HepG2 (cell line): ENCODE measurements at regions not wholly inside any gene's neighbourhood (a gene's known extent, or its start where the extent isn't known, plus 50 kb on each side); places are given as distances from the start of the nearest gene placed in this dataset.

Experiments used
- ATAC-seq: fragments of 200-7000 bp; cut with Tn5 transposase; 3 replicates; pipeline ENCODE4 v1.9.1; 2020; ENCODE audit warnings: mild to moderate bottlenecking, moderate library complexity
- BruUV-seq: library from RNA; stranded (reverse); fragments of 400-500 nt; replicated peaks from 2 replicates; lab custom pipeline; 2021; lab: Mats Ljungman, UMichigan
- CTCF ChIA-PET: fragments of 300-600 bp; formaldehyde crosslinking; extraction: SDS; loops from one replicate; lab custom pipeline; 2021; ENCODE audit warnings: low total read pairs, inconsistent platforms, low intra/inter-chr PET ratio; lab: Yijun Ruan, JAX
- POLR2A ChIA-PET: fragments of 350-600 bp; sonication (Branson Sonifier 250); formaldehyde crosslinking; loops from one replicate; lab custom pipeline; 2020; ENCODE audit warnings: antibody characterized with exemption, inconsistent platforms; lab: Yijun Ruan, JAX
- DNase-seq: peaks from one replicate; pipeline ENCODE4 v3.0.0-alpha.2; 2015; ENCODE audit warnings: low spot score
- FAIRE-seq: peaks from 3 replicates; lab custom pipeline; 2011; peaks lifted over from hg19 to GRCh38; lab: Jason Lieb, UNC
- H2AFZ ChIP-seq: one replicate; pipeline ENCODE4 v1.6.1; 2011; ENCODE audit warnings: low read length, inconsistent platforms
- H3K27ac ChIP-seq: fragments of 300-600 bp; 3 replicates; pipeline ENCODE4 v1.8.0; 2011; ENCODE audit warnings: mixed run types, mild to moderate bottlenecking, mixed read lengths, low read length, inconsistent platforms; ENCODE audit not compliant: insufficient read depth; ENCODE audit errors: extremely low read length
- H3K27me3 ChIP-seq, 2 experiments: fragments of 200-600 bp in 1 of 2; 2 replicates in 1 of 2; 3 replicates in 1 of 2; pipeline versions ENCODE4 v1.6.0 to v1.8.0; 2011; ENCODE audit warnings: low read length in 2 of 2, mild to moderate bottlenecking in 2 of 2, moderate library complexity in 2 of 2, inconsistent platforms in 1 of 2; ENCODE audit not compliant: insufficient read depth in 2 of 2, control insufficient read depth in 1 of 2
- H3K36me3 ChIP-seq, 2 experiments: fragments of 200-600 bp in 1 of 2; replicated peaks in 1 of 2; 2 replicates in 1 of 2; 3 replicates in 1 of 2; pipeline versions ENCODE4 v1.5.1 to v1.8.0; 2011; ENCODE audit warnings: low read length in 2 of 2, inconsistent platforms in 1 of 2; ENCODE audit not compliant: insufficient read depth in 2 of 2, control insufficient read depth in 1 of 2
- H3K4me1 ChIP-seq: 2 replicates; pipeline ENCODE4 v1.5.1; 2012; ENCODE audit warnings: low read length, inconsistent platforms; ENCODE audit not compliant: insufficient read depth
- H3K4me2 ChIP-seq: 2 replicates; pipeline ENCODE4 v1.6.0; 2011; ENCODE audit warnings: low read depth, low read length, inconsistent platforms
- H3K4me3 ChIP-seq, 3 experiments: fragments of 200-600 bp in 1 of 3; sonication (generic), shearing (Covaris generic) in 1 of 3; replicated peaks in 1 of 3; 2 replicates each; pipeline ENCODE4 v1.5.1; 2011 to 2016; ENCODE audit warnings: low read length in 3 of 3, inconsistent platforms in 2 of 3, low read depth in 2 of 3, mild to moderate bottlenecking in 2 of 3, control low read depth in 1 of 3, mixed read lengths in 1 of 3; ENCODE audit not compliant: insufficient read depth in 1 of 3
- H3K79me2 ChIP-seq: one replicate; pipeline ENCODE4 v1.6.1; 2011; ENCODE audit warnings: low read length, inconsistent platforms; ENCODE audit not compliant: insufficient read depth
- H3K9ac ChIP-seq: 2 replicates; pipeline ENCODE4 v1.6.0; 2011; ENCODE audit warnings: mild to moderate bottlenecking, low read depth, low read length, inconsistent platforms; ENCODE audit not compliant: insufficient read depth
- H3K9me3 ChIP-seq: 2 replicates; pipeline ENCODE4 v1.5.1; 2012; ENCODE audit warnings: mild to moderate bottlenecking, low read length
- H4K20me1 ChIP-seq: 2 replicates; pipeline ENCODE4 v1.6.0; 2011; ENCODE audit warnings: inconsistent platforms, mild to moderate bottlenecking, low read length, moderate library complexity; ENCODE audit not compliant: insufficient read depth
- DPF2 ChIP-seq: sonication (generic); formaldehyde crosslinking; IDR thresholded peaks from 2 replicates; pipeline ENCODE4 v1.4.0; 2020; ENCODE audit warnings: mild to moderate bottlenecking, low read depth, missing genetic modification reagents, borderline replicate concordance
- HNF4A ChIP-seq: sonication (generic); formaldehyde crosslinking; IDR thresholded peaks from 2 replicates; pipeline ENCODE4 v1.4.0; 2020; ENCODE audit warnings: missing genetic modification reagents
- HOXA5 ChIP-seq: sonication (generic); formaldehyde crosslinking; IDR thresholded peaks from 2 replicates; pipeline ENCODE4 v1.4.0; 2020; ENCODE audit warnings: missing genetic modification reagents
- KDM2A ChIP-seq: sonication (generic); formaldehyde crosslinking; IDR thresholded peaks from 2 replicates; pipeline ENCODE4 v1.4.0; 2020; ENCODE audit warnings: low read depth, missing genetic modification reagents, borderline replicate concordance
- MXI1 ChIP-seq: IDR thresholded peaks from 3 replicates; pipeline ENCODE4 v1.6.1; 2012; ENCODE audit warnings: low read depth, low read length, inconsistent platforms, borderline replicate concordance
- RCOR2 ChIP-seq: IDR thresholded peaks from 2 replicates; pipeline ENCODE4 v1.6.1; 2016; ENCODE audit warnings: missing biosample characterization, missing genetic modification reagents
- SIN3A ChIP-seq: IDR thresholded peaks from 2 replicates; pipeline ENCODE4 v1.6.1; 2011; ENCODE audit warnings: low read depth, mild to moderate bottlenecking, control low read depth, low read length, borderline replicate concordance
- SMAD9 ChIP-seq: sonication (generic); formaldehyde crosslinking; IDR thresholded peaks from 2 replicates; pipeline ENCODE4 v1.5.1; 2020; ENCODE audit warnings: mild to moderate bottlenecking, missing genetic modification reagents
- TCF12 ChIP-seq, 2 experiments: fragments of 450-650 bp in 1 of 2; sonication (generic) in 1 of 2; formaldehyde crosslinking in 1 of 2; IDR thresholded peaks; 2 replicates each; pipeline versions ENCODE4 v1.6.1 to v1.8.0; 2017 to 2022; ENCODE audit warnings: antibody characterized with exemption in 1 of 2, mild to moderate bottlenecking in 1 of 2, missing genetic modification reagents in 1 of 2, moderate library complexity in 1 of 2
- TGIF2 ChIP-seq: IDR thresholded peaks from 2 replicates; pipeline ENCODE4 v1.6.1; 2016; ENCODE audit warnings: control low read depth, missing compliant biosample characterization
- ZBTB3 ChIP-seq: sonication (generic); formaldehyde crosslinking; IDR thresholded peaks from 2 replicates; pipeline ENCODE4 v1.4.0; 2020; ENCODE audit warnings: low read depth, mild to moderate bottlenecking, moderate library complexity, missing genetic modification reagents, borderline replicate concordance
- ZNF20 ChIP-seq: sonication (generic); formaldehyde crosslinking; IDR thresholded peaks from 2 replicates; pipeline ENCODE4 v1.4.0; 2020; ENCODE audit warnings: mild to moderate bottlenecking, moderate library complexity, missing genetic modification reagents
- ZNF224 ChIP-seq: sonication (generic); formaldehyde crosslinking; IDR thresholded peaks from 2 replicates; pipeline ENCODE4 v1.5.0; 2020; ENCODE audit warnings: mild to moderate bottlenecking, missing genetic modification reagents
- ZNF326 ChIP-seq: sonication (generic); formaldehyde crosslinking; IDR thresholded peaks from 2 replicates; pipeline ENCODE4 v1.4.0; 2020; ENCODE audit warnings: missing genetic modification reagents, borderline replicate concordance
- ZNF367 ChIP-seq: sonication (generic); formaldehyde crosslinking; IDR thresholded peaks from 2 replicates; pipeline ENCODE4 v1.4.0; 2020; ENCODE audit warnings: missing genetic modification reagents, borderline replicate concordance
- ZNF431 ChIP-seq: sonication (generic); formaldehyde crosslinking; IDR thresholded peaks from 2 replicates; pipeline ENCODE4 v1.9.0; 2022; ENCODE audit warnings: missing genetic modification reagents, low read depth, mild to moderate bottlenecking, borderline replicate concordance
- ZNF652 ChIP-seq: IDR thresholded peaks from 2 replicates; pipeline ENCODE4 v1.6.1; 2016; ENCODE audit warnings: low read depth, borderline replicate concordance
- ZSCAN21 ChIP-seq: sonication (generic); formaldehyde crosslinking; IDR thresholded peaks from 2 replicates; pipeline ENCODE4 v1.8.0; 2022; ENCODE audit warnings: mild to moderate bottlenecking, missing genetic modification reagents, moderate library complexity, borderline replicate concordance
- WGBS: methylation state at CpG from one replicate; pipeline ENCODE4 v1.1.6; 2017; ENCODE audit warnings: low lambda C conversion rate; 5-methylcytosine and 5-hydroxymethylcytosine counted together
- in situ Hi-C: cut with HindIII; loops from 2 replicates; pipeline ENCODE4 v1.10.0; 2017; ENCODE audit warnings: low pct_unique_long_range_greater_than_20kb; ENCODE audit not compliant: extremely low pct_ligation_motif_present
- intact Hi-C: fragments of 100-400 bp; cut with micrococcal nuclease; formaldehyde crosslinking; loops from one replicate; pipeline ENCODE4 v1.10.0; 2022; ENCODE audit not compliant: unreplicated experiment
- TF ChIP-seq, protein P1 (sequence below): sonication (generic); formaldehyde crosslinking; IDR thresholded peaks from 2 replicates; pipeline ENCODE4 v1.8.0; 2022; ENCODE audit warnings: mild to moderate bottlenecking, missing genetic modification reagents; ENCODE audit not compliant: insufficient replicate concordance
- TF ChIP-seq, protein P2 (sequence below): sonication (generic); formaldehyde crosslinking; IDR thresholded peaks from 2 replicates; pipeline ENCODE4 v1.8.0; 2022; ENCODE audit warnings: mild to moderate bottlenecking, missing genetic modification reagents, moderate library complexity
- TF ChIP-seq, protein P3 (sequence below): sonication (generic); formaldehyde crosslinking; IDR thresholded peaks from 2 replicates; pipeline ENCODE4 v1.5.0; 2020; ENCODE audit warnings: missing genetic modification reagents
- TF ChIP-seq, protein P4 (sequence below): sonication (generic); formaldehyde crosslinking; IDR thresholded peaks from 2 replicates; pipeline ENCODE4 v1.8.0; 2023; ENCODE audit warnings: mild to moderate bottlenecking, missing genetic modification reagents

DNA sequence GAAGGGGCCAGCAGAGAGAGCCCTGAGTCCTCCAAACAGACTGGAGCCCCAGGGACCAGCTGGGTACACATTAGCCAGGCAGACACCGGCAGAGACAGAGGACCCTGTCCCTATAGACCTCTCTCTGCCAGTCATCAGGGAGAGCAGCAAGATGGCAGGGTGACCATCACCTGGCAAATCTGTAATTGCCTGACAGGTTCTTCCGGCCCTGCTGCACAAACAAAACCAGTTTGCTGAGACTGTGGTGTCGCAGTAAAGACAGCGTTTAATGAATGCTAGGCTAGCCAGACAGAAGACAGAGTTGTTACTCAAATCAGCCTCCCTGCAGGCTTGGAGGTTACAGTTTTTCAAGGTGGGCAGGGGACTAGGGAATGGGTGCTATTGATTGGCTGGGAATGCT, 618.9 kb downstream of the NPHP4 start (continued):
- TF ChIP-seq, protein P1, sequence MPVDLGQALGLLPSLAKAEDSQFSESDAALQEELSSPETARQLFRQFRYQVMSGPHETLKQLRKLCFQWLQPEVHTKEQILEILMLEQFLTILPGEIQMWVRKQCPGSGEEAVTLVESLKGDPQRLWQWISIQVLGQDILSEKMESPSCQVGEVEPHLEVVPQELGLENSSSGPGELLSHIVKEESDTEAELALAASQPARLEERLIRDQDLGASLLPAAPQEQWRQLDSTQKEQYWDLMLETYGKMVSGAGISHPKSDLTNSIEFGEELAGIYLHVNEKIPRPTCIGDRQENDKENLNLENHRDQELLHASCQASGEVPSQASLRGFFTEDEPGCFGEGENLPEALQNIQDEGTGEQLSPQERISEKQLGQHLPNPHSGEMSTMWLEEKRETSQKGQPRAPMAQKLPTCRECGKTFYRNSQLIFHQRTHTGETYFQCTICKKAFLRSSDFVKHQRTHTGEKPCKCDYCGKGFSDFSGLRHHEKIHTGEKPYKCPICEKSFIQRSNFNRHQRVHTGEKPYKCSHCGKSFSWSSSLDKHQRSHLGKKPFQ: no peak
- TF ChIP-seq KDM2A (CRISPR knock-in tag) (no peak), HNF4A (CRISPR knock-in tag) (no peak), MXI1 (no peak), ZSCAN21 (no peak), ZNF326 (CRISPR knock-in tag) (no peak), ZNF367 (CRISPR knock-in tag) (no peak), SIN3A (no peak)
- TF ChIP-seq, protein P2, sequence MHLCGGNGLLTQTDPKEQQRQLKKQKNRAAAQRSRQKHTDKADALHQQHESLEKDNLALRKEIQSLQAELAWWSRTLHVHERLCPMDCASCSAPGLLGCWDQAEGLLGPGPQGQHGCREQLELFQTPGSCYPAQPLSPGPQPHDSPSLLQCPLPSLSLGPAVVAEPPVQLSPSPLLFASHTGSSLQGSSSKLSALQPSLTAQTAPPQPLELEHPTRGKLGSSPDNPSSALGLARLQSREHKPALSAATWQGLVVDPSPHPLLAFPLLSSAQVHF (CRISPR knock-in tag): no peak
- TF ChIP-seq, protein P3, sequence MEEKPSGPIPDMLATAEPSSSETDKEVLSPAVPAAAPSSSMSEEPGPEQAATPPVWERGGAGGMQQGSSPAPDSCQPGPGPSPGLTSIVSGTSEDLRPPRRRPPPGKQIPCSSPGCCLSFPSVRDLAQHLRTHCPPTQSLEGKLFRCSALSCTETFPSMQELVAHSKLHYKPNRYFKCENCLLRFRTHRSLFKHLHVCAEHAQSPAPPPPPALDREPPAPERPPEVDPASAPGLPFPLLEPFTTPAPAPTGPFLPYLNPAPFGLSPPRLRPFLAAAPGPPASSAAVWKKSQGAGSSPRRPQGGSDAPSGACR (CRISPR knock-in tag): no peak

DNA sequence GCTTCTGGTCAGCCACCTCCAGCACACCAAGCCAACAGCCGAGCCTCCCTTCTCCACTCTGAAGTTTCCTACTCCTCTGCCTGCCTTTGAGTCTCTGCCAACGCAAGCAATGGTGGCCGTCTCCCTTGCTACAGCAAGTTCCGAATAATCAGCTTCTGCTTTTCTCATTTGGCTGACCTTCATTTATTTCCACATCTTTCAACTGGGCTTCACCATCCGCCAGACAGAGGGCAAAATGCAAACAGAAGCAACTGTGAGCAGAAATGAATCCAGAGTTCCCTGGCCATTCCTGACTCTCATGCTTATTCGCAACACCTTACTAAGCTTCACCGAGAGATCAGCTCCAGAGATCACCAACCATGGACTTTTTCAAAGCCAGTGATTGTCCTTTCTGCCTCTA, 621.0 kb downstream of the NPHP4 start:
- Histone ChIP-seq H3K4me1 (no peaks in the 10 kb centered on the region), H3K36me3 (no peaks in the 10 kb centered on the region), H3K27me3 (no peaks in the 10 kb centered on the region), H3K4me3 (no peak overlapping the region), H3K4me2 (no peak overlapping the region), H3K27ac (no peak overlapping the region), H2AFZ (no peak overlapping the region), H4K20me1 (no peaks in the 10 kb centered on the region), H3K79me2 (no peaks in the 10 kb centered on the region), H3K9me3 (peaks cover 56% of the 10 kb centered on the region), H3K9ac (no peak overlapping the region)
- 34% methylated on average over 7 of the region's 7 CpGs for WGBS
- intact Hi-C loops: no loop called here
- FAIRE-seq (no peak), ATAC-seq (no peak), DNase-seq (no peak)
- ChIA-PET POLR2A (no interaction called here), CTCF (no interaction called here)
- BruUV-seq: no TSS peak
- in situ Hi-C loops: no loop called here
- TF ChIP-seq ZNF652 (no peak), ZBTB3 (no peak), TGIF2 (CRISPR knock-in tag) (no peak), ZNF431 (CRISPR knock-in tag) (no peak), RCOR2 (no peak), DPF2 (CRISPR knock-in tag) (no peak), ZNF20 (CRISPR knock-in tag) (no peak), TCF12 (IDR thresholded peaks at IDR 0.05) (no peak), TCF12 (CRISPR knock-in tag; IDR thresholded peaks at IDR 0.05) (no peak), HOXA5 (CRISPR knock-in tag) (no peak), SMAD9 (no peak), ZNF224 (CRISPR knock-in tag) (no peak)
- TF ChIP-seq, protein P4, sequence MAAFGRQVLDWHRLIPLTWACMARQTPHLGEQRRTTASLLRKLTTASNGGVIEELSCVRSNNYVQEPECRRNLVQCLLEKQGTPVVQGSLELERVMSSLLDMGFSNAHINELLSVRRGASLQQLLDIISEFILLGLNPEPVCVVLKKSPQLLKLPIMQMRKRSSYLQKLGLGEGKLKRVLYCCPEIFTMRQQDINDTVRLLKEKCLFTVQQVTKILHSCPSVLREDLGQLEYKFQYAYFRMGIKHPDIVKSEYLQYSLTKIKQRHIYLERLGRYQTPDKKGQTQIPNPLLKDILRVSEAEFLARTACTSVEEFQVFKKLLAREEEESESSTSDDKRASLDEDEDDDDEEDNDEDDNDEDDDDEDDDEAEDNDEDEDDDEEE: no peak
